Karpas-422 (cell line): ENCODE measurements at regions not wholly inside any gene's neighbourhood (a gene's known extent, or its start where the extent isn't known, plus 50 kb on each side); places are given as distances from the start of the nearest gene placed in this dataset.
A peak's percentile ranks its signal among the peaks of the same experiment; 100 is the strongest.

Source experiments
- DNase-seq: peaks from one replicate; pipeline ENCODE4 v3.0.0-alpha.2; 2015
- H2AFZ ChIP-seq: fragments of 200-600 bp; sonication (generic); 2 replicates; pipeline ENCODE4 v1.6.1; 2014; ENCODE audit warnings: antibody characterized with exemption, low read length, mixed read lengths
- H3K27ac ChIP-seq: fragments of 200-600 bp; sonication (generic); 2 replicates; pipeline ENCODE4 v1.5.1; 2014; ENCODE audit warnings: mild to moderate bottlenecking, low read length, moderate library complexity
- H3K27me3 ChIP-seq: fragments of 200-600 bp; sonication (generic); 2 replicates; pipeline ENCODE4 v1.6.1; 2014; ENCODE audit warnings: low read length, mixed read lengths
- H3K36me3 ChIP-seq: fragments of 200-600 bp; sonication (generic); 2 replicates; pipeline ENCODE4 v1.6.1; 2014; ENCODE audit warnings: low read length, mixed read lengths; ENCODE audit not compliant: insufficient read depth
- H3K4me1 ChIP-seq: fragments of 200-600 bp; sonication (generic); 2 replicates; pipeline ENCODE4 v1.6.1; 2014; ENCODE audit warnings: mild to moderate bottlenecking, low read length, mixed read lengths
- H3K4me2 ChIP-seq: fragments of 200-600 bp; sonication (generic); 2 replicates; pipeline ENCODE4 v1.6.1; 2014; ENCODE audit warnings: low read length, low read depth, mild to moderate bottlenecking; ENCODE audit not compliant: poor library complexity, severe bottlenecking
- H3K4me3 ChIP-seq: fragments of 200-600 bp; sonication (generic); 2 replicates; pipeline ENCODE4 v1.5.1; 2014; ENCODE audit warnings: mild to moderate bottlenecking, antibody characterized with exemption, low read length, mixed read lengths
- H3K79me2 ChIP-seq: fragments of 200-600 bp; sonication (generic); 2 replicates; pipeline ENCODE4 v1.6.1; 2014; ENCODE audit warnings: mild to moderate bottlenecking, low read length, mixed read lengths
- H3K9ac ChIP-seq: fragments of 200-600 bp; sonication (generic); 2 replicates; pipeline ENCODE4 v1.6.0; 2014; ENCODE audit warnings: low read length
- H3K9me2 ChIP-seq: fragments of 200-600 bp; sonication (generic), shearing (Covaris generic); replicated peaks from 2 replicates; pipeline ENCODE4 v1.6.0; 2014; ENCODE audit warnings: mild to moderate bottlenecking, low read length, moderate library complexity; ENCODE audit not compliant: insufficient read depth
- H3K9me3 ChIP-seq: fragments of 300-700, 200-600 bp; sonication (generic); 2 replicates; pipeline ENCODE4 v1.6.1; 2014; ENCODE audit warnings: low read length, mixed read lengths
- H4K20me1 ChIP-seq: fragments of 200-600 bp; sonication (generic); 2 replicates; pipeline ENCODE4 v1.6.1; 2014; ENCODE audit warnings: mild to moderate bottlenecking, antibody characterized with exemption, low read length, low read depth; ENCODE audit not compliant: insufficient read depth

- no peak for DNase-seq
- Histone ChIP-seq H3K4me3 (no peak overlapping the region), H3K4me2 (no peak overlapping the region), H3K4me1 (no peaks in the 10 kb centered on the region), H3K36me3 (no peaks in the 10 kb centered on the region), H3K9me2 (no peaks in the 10 kb centered on the region), H3K9me3 (no peaks in the 10 kb centered on the region), H2AFZ (no peak overlapping the region), H4K20me1 (no peaks in the 10 kb centered on the region), H3K27me3 (no peaks in the 10 kb centered on the region), H3K9ac (no peak overlapping the region), H3K27ac (no peak overlapping the region), H3K79me2 (no peaks in the 10 kb centered on the region)
Observed at GRCh38 chr10:29941476-29941875, 117.9 kb downstream of the JCAD start.

GRCh38 chr10:29932991-29933390 lies 126.4 kb downstream of the JCAD start:
- Histone ChIP-seq H3K4me3 (no peak overlapping the region), H3K9me3 (no peaks in the 10 kb centered on the region), H3K4me1 (no peaks in the 10 kb centered on the region), H3K27ac (no peak overlapping the region), H4K20me1 (no peaks in the 10 kb centered on the region), H2AFZ (no peak overlapping the region), H3K36me3 (no peaks in the 10 kb centered on the region), H3K4me2 (no peak overlapping the region), H3K9me2 (no peaks in the 10 kb centered on the region), H3K9ac (no peak overlapping the region), H3K27me3 (peaks cover 3% of the 10 kb centered on the region; the same call in 1 of the 2 replicates), H3K79me2 (no peaks in the 10 kb centered on the region)
- DNase-seq, result no peak

- H3K79me2 ChIP-seq, result no peaks in the 10 kb centered on the region
- H4K20me1 ChIP-seq, result no peaks in the 10 kb centered on the region
- no peaks in the 10 kb centered on the region for H3K4me1 ChIP-seq
- H3K9me3 ChIP-seq, result no peaks in the 10 kb centered on the region
- no peak overlapping the region for H2AFZ ChIP-seq
- peaks cover 3% of the 10 kb centered on the region; the same call in 1 of the 2 replicates for H3K27me3 ChIP-seq
- no peak for DNase-seq
- H3K9me2 ChIP-seq, result no peaks in the 10 kb centered on the region
- H3K4me2 ChIP-seq, result no peak overlapping the region
- H3K4me3 ChIP-seq, result no peak overlapping the region
- H3K27ac ChIP-seq, result no peak overlapping the region
- no peak overlapping the region for H3K9ac ChIP-seq
- H3K36me3 ChIP-seq, result no peaks in the 10 kb centered on the region
Observed at GRCh38 chr10:29931833-29932232, 127.6 kb downstream of the JCAD start.

- no peaks in the 10 kb centered on the region for H3K4me1 ChIP-seq
- no peaks in the 10 kb centered on the region for H3K79me2 ChIP-seq
- H4K20me1 ChIP-seq, result no peaks in the 10 kb centered on the region
- H3K27me3 ChIP-seq, result peaks cover 3% of the 10 kb centered on the region; the same call in 1 of the 2 replicates
- no peaks in the 10 kb centered on the region for H3K9me2 ChIP-seq
- H3K27ac ChIP-seq, result no peak overlapping the region
- no peak overlapping the region for H3K9ac ChIP-seq
- no peak for DNase-seq
- no peak overlapping the region for H2AFZ ChIP-seq
- no peak overlapping the region for H3K4me2 ChIP-seq
- H3K4me3 ChIP-seq, result no peak overlapping the region
- H3K36me3 ChIP-seq, result no peaks in the 10 kb centered on the region
- H3K9me3 ChIP-seq, result no peaks in the 10 kb centered on the region
Observed at GRCh38 chr10:29929006-29929405, 130.4 kb downstream of the JCAD start.

GRCh38 chr10:29926693-29927048 lies 132.7 kb downstream of the JCAD start:
- peak; percentile 62 for DNase-seq
- H3K27me3 ChIP-seq, result no peaks in the 10 kb centered on the region
- H3K4me2 ChIP-seq, result no peak overlapping the region
- no peaks in the 10 kb centered on the region for H3K4me1 ChIP-seq
- H3K4me3 ChIP-seq, result no peak overlapping the region
- H3K79me2 ChIP-seq, result no peaks in the 10 kb centered on the region
- H3K36me3 ChIP-seq, result no peaks in the 10 kb centered on the region
- no peaks in the 10 kb centered on the region for H3K9me2 ChIP-seq
- H2AFZ ChIP-seq, result no peak overlapping the region
- H4K20me1 ChIP-seq, result 0 out of 2 replicates have a peak, but pooled peaks cover 2% of the 10 kb centered on the region
- H3K9me3 ChIP-seq, result no peaks in the 10 kb centered on the region
- H3K9ac ChIP-seq, result no peak overlapping the region
- H3K27ac ChIP-seq, result no peak overlapping the region

GRCh38 chr10:29925771-29926692 lies 133.4 kb downstream of the JCAD start:
- no peaks in the 10 kb centered on the region for H3K9me2 ChIP-seq
- no peaks in the 10 kb centered on the region for H3K4me1 ChIP-seq
- no peaks in the 10 kb centered on the region for H3K27me3 ChIP-seq
- H3K9me3 ChIP-seq, result no peaks in the 10 kb centered on the region
- no peak overlapping the region for H3K27ac ChIP-seq
- no peak for DNase-seq
- H2AFZ ChIP-seq, result no peak overlapping the region
- no peak overlapping the region for H3K4me3 ChIP-seq
- no peak overlapping the region for H3K9ac ChIP-seq
- 0 out of 2 replicates have a peak, but pooled peaks cover 2% of the 10 kb centered on the region for H4K20me1 ChIP-seq
- no peaks in the 10 kb centered on the region for H3K36me3 ChIP-seq
- H3K4me2 ChIP-seq, result no peak overlapping the region
- H3K79me2 ChIP-seq, result no peaks in the 10 kb centered on the region

GRCh38 chr10:29924436-29924835 lies 134.9 kb downstream of the JCAD start:
- Histone ChIP-seq H3K4me2 (no peak overlapping the region), H3K9me2 (no peaks in the 10 kb centered on the region)

GRCh38 chr10:29923416-29923965 lies 135.9 kb downstream of the JCAD start:
- no peak for DNase-seq
- H3K4me2 ChIP-seq, result no peak overlapping the region
- no peak overlapping the region for H3K27ac ChIP-seq
- H3K4me1 ChIP-seq, result no peaks in the 10 kb centered on the region
- H3K9me3 ChIP-seq, result no peaks in the 10 kb centered on the region
- H3K9ac ChIP-seq, result no peak overlapping the region
- no peak overlapping the region for H2AFZ ChIP-seq
- no peaks in the 10 kb centered on the region for H3K36me3 ChIP-seq
- no peak overlapping the region for H3K4me3 ChIP-seq
- H3K27me3 ChIP-seq, result no peaks in the 10 kb centered on the region
- H3K9me2 ChIP-seq, result no peaks in the 10 kb centered on the region
- 0 out of 2 replicates have a peak, but pooled peaks cover 2% of the 10 kb centered on the region for H4K20me1 ChIP-seq
- no peaks in the 10 kb centered on the region for H3K79me2 ChIP-seq

More at GRCh38 chr10:29924436-29924835, 134.9 kb downstream of the JCAD start:
- Histone ChIP-seq H4K20me1 (0 out of 2 replicates have a peak, but pooled peaks cover 2% of the 10 kb centered on the region), H3K27me3 (no peaks in the 10 kb centered on the region), H2AFZ (no peak overlapping the region), H3K79me2 (no peaks in the 10 kb centered on the region), H3K27ac (no peak overlapping the region), H3K9ac (no peak overlapping the region), H3K36me3 (no peaks in the 10 kb centered on the region), H3K9me3 (no peaks in the 10 kb centered on the region), H3K4me3 (no peak overlapping the region), H3K4me1 (no peaks in the 10 kb centered on the region)
- DNase-seq, result no peak
